Right lobe of liver (tissue), 6 donors: ENCODE measurements at regions not wholly inside any gene's neighbourhood (a gene's known extent, or its start where the extent isn't known, plus 50 kb on each side); places are given as distances from the start of the nearest gene placed in this dataset.

Experiments used
- ATAC-seq, 4 donors: fragments of 200-7000 bp; cut with Tn5 transposase; one replicate each; pipeline ENCODE4 v1.9.1; 2020; ENCODE audit warnings: mild to moderate bottlenecking in 4 of 4, moderate library complexity in 4 of 4
- DNase-seq, 3 donors: peaks; one replicate each; pipeline ENCODE4 v3.0.0-alpha.2; 2020
- H3K27ac ChIP-seq, 3 donors: fragments of 200-600 bp; one replicate each; pipeline ENCODE4 v1.8.0; 2022
- H3K27me3 ChIP-seq, 2 donors: fragments of 200-600 bp; one replicate each; pipeline ENCODE4 v1.8.0; 2022
- H3K36me3 ChIP-seq, 4 donors: fragments of 200-600 bp; sonication (generic) in 1 of 4; one replicate each; pipeline versions ENCODE4 v1.5.1 to v1.8.0; 2017 to 2022; ENCODE audit warnings: control low read depth in 1 of 4
- H3K4me1 ChIP-seq, 4 donors: fragments of 200-600 bp; sonication (generic) in 1 of 4; one replicate each; pipeline versions ENCODE4 v1.5.1 to v1.8.0; 2017 to 2022; ENCODE audit warnings: control low read depth in 1 of 4
- H3K4me3 ChIP-seq, 3 donors: fragments of 200-600 bp; one replicate each; pipeline ENCODE4 v1.8.0; 2022
- H3K9me3 ChIP-seq, 4 donors: fragments of 200-600 bp; sonication (generic) in 1 of 4; one replicate each; pipeline versions ENCODE4 v1.5.1 to v1.8.0; 2017 to 2022; ENCODE audit warnings: control low read depth in 1 of 4
- POLR2A ChIP-seq: fragments of 450-650 bp; IDR thresholded peaks from one replicate; pipeline ENCODE4 v1.6.1; 2017; ENCODE audit warnings: antibody characterized with exemption, mild to moderate bottlenecking
- WGBS: methylation state at CpG from one replicate; pipeline ENCODE4 v1.1.6; 2018; ENCODE audit warnings: low coverage, low lambda C conversion rate; ENCODE audit not compliant: insufficient coverage; ENCODE audit errors: missing lambda C conversion rate; 5-methylcytosine and 5-hydroxymethylcytosine counted together
- intact Hi-C, 2 donors: fragments of 100-400 bp; cut with DNase I; formaldehyde crosslinking; loops; one replicate each; pipeline versions ENCODE4 v1.11.2 to v1.14.1; 2022
- TF ChIP-seq, protein P1 (sequence below), 4 donors: fragments of 200-600 bp in 3 of 4; fragments of 450-650 bp in 1 of 4; IDR thresholded peaks; one replicate each; pipeline versions ENCODE4 v1.5.1 to v1.8.0; 2016 to 2022; ENCODE audit warnings: antibody characterized with exemption in 4 of 4, mild to moderate bottlenecking in 2 of 4
- donor health status: DM: no; HTN: yes; CAD: no.
- donor health status: DM: no; HTN: no; CAD: no.
- donor health status: DM: no; HTN: no; CAD: no.
- donor health status: DM: no; HTN: yes; CAD: no.
- donor health status: DM: no; HTN: yes; CAD: no.

DNA sequence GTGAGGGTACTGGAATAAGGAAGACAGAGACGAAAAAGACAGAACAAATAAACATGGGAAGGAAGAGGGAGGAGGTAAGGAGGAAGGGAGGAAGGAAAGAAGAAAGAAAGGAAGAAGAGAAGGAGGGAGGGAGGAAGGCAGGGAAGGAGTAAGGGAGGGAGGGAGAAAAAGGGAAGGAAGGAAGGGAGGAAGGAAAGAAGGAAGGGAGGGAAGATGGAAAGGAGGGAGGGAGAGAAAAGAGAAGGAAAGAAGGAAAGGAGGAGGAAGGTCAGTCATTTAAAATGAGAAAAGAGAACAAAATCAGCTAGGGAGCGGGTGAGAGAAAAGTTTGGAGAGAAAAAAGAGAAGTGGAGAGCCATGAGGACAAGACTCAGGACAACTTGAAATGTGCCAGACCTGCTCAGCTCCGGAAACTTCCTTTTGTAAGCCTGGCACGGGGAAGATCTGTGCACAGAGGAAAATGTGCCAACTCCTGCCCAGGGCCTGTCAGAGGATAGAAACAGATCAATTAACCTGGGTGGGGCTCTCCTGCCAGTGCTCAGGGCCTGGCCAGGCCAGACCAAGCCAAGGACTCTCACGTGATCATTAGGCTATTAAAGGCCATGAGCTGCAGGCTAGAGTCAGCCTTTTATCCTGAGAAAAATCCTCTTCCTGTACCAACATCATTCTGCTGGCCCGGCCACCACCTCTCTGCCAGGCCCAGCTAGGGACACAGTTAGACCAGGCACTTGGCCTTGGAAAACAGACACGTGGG is 50.1 kb upstream of the BCL6 start:
- TF ChIP-seq POLR2A = no peak
- ATAC-seq (peak; percentile 92 to 97 (median 94)), DNase-seq (peak; percentile 78 to 93 (median 90))
- H3K4me3 ChIP-seq = no peak overlapping the region
- WGBS = 27% methylated on average over 6 of the region's 7 CpGs
- H3K4me1 ChIP-seq = peaks cover 0 to 28% (median 2%) of the 10 kb centered on the region in 4 donors
- H3K36me3 ChIP-seq = no peaks in the 10 kb centered on the region
- no peaks in the 10 kb centered on the region for H3K9me3 ChIP-seq
- peak overlapping the region in 2 of 3 donors; percentile 57 to 68 for H3K27ac ChIP-seq
- intact Hi-C loops = no loop called here
- H3K27me3 ChIP-seq = no peaks in the 10 kb centered on the region

DNA sequence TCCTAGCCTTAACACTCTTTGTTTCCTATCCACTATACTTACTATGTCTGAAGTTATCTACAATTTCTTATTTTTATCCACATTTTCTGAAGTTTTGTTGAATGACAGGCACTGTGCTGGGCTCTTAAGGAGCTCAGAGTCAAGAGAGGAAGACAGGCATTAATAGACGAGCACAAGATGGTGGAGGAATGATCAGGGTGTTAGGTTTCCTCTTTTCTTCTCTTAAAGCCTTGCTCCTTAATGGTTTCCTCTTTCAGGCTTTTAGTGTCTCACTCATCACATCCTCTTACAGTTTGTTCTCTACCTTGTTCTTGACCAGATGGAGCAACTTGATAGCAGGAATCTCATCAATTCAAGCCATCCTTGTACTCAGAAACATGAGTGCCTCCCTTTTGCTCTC is 52.9 kb upstream of the BCL6 start:
- Histone ChIP-seq H3K4me1 (peaks cover 0 to 29% (median 2%) of the 10 kb centered on the region in 4 donors), H3K9me3 (no peaks in the 10 kb centered on the region), H3K27me3 (no peaks in the 10 kb centered on the region), H3K4me3 (no peak overlapping the region), H3K27ac (no peak overlapping the region), H3K36me3 (no peaks in the 10 kb centered on the region)
- intact Hi-C loops = no loop called here
- DNase-seq (no peak), ATAC-seq (no peak)
- no peak for TF ChIP-seq POLR2A
- TF ChIP-seq, protein P1, sequence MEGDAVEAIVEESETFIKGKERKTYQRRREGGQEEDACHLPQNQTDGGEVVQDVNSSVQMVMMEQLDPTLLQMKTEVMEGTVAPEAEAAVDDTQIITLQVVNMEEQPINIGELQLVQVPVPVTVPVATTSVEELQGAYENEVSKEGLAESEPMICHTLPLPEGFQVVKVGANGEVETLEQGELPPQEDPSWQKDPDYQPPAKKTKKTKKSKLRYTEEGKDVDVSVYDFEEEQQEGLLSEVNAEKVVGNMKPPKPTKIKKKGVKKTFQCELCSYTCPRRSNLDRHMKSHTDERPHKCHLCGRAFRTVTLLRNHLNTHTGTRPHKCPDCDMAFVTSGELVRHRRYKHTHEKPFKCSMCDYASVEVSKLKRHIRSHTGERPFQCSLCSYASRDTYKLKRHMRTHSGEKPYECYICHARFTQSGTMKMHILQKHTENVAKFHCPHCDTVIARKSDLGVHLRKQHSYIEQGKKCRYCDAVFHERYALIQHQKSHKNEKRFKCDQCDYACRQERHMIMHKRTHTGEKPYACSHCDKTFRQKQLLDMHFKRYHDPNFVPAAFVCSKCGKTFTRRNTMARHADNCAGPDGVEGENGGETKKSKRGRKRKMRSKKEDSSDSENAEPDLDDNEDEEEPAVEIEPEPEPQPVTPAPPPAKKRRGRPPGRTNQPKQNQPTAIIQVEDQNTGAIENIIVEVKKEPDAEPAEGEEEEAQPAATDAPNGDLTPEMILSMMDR (IDR thresholded peaks at IDR 0.05) = no peak
- WGBS = 80% methylated on average over 1 of the region's 1 CpG

DNA sequence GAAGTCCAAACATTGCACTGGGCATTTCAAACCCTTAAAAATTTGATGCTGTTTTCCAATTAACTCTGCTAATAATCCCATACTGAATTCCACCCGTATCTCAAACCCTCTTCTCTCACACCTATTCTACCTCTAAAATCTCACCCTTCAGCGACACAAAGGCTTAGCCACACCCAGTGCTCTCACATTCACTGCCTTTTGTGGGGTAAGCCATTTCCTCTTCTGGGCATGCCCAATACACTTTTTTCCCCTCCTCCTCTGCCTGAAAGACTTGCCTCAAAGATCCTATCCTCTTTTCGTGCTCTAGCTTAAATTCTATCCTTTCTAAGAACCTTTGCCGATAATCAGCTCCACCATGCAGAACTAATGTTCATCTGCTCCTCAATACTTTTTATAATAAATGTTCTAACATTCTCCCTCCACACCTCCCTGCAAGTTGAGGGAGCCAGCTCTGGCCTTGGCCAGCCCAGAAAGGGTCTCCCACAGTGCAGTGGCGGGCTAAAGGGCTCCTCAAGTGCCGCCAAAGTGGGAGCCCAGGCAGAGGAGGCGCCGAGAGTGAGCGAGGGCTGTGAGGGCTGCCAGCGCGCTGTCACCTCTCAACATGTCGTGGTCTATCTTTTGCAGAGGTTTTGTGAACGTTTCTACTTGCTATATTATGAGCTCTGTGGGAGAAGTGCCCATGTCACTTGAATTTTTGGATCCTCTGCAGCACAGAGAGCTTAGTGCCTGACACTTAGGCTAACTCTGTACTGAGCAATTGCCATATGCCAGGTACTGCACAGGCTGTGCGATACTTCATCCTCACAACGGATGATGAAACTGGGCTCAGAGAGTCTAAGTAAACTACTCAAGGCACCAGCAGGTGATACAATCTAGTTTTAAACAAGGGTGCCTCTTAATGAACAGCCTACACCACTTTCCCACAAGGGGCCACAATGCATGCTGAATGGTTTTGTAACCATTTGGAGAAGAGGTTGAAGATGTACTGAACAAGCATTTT is 53.6 kb upstream of the BCL6 start:
- no peaks in the 10 kb centered on the region for H3K9me3 ChIP-seq
- H3K4me3 ChIP-seq = no peak overlapping the region
- 72% methylated on average over 13 of the region's 15 CpGs for WGBS
- no peaks in the 10 kb centered on the region for H3K36me3 ChIP-seq
- ATAC-seq (no peak), DNase-seq (no peak)
- intact Hi-C loops = no loop called here
- TF ChIP-seq, protein P1 (IDR thresholded peaks at IDR 0.05) = no peak
- TF ChIP-seq POLR2A = no peak
- H3K27ac ChIP-seq = peak overlapping the region in 1 of 3 donors; percentile 81
- H3K27me3 ChIP-seq = no peaks in the 10 kb centered on the region
- H3K4me1 ChIP-seq = peaks cover 0 to 29% (median 2%) of the 10 kb centered on the region in 4 donors

DNA sequence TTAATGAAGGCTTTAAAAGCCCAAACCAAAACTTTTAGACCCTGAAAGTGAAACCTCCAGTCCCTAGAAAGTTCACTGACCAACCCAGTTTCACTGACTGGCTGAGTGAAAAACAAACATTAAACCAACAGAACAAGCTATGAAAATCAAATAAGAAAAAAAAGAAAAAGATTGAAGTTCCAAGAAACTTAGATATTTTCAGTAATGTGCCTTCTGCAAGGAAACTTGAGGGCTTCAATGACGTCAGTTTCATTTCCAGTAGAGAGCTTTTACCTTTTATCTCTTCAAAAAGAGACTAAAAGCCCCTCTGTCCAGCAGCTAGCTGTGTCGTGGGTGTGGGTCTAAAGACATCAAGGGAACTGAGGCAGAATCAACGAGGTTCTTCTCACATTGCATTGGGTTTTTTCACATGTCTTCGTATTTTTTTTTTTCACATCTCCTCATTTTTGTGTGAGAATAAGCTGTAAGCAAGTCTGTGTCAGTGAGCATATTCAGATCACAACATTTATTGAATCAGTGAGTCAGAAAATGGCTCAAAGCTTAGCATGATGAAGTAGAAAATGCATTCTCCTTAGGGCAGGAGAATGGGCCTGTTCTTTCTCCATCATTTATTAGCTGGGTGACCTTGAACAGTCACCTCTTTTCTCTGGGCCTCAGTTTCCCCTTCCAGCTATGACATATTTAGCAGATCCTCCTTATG is 54.8 kb upstream of the BCL6 start:
- whole genome bisulfite sequencing = 23% methylated on average over 4 of the region's 4 CpGs
- peak; percentile 35 to 63 (median 46) for ATAC-seq
- H3K27ac ChIP-seq = peak overlapping the region in 2 of 3 donors; percentile 45 to 81
- no peaks in the 10 kb centered on the region for H3K27me3 ChIP-seq
- TF ChIP-seq, protein P1 (IDR thresholded peaks at IDR 0.05) = no peak
- TF ChIP-seq POLR2A = no peak
- intact Hi-C loops = loop anchor here in 1 of 2 donors (10.0 kb wide), 1 partner anchor 155 kb away; no protein-coding TSS in a partner anchor
- peaks cover 0 to 25% (median 2%) of the 10 kb centered on the region in 4 donors for H3K4me1 ChIP-seq
- no peaks in the 10 kb centered on the region for H3K9me3 ChIP-seq
- no peaks in the 10 kb centered on the region for H3K36me3 ChIP-seq
- DNase-seq = no peak
- no peak overlapping the region for H3K4me3 ChIP-seq
